ENCODE measurements at regions not wholly inside any gene's neighbourhood (a gene's known extent, or its start where the extent isn't known, plus 50 kb on each side); places are given as distances from the start of the nearest gene placed in this dataset.

DNA sequence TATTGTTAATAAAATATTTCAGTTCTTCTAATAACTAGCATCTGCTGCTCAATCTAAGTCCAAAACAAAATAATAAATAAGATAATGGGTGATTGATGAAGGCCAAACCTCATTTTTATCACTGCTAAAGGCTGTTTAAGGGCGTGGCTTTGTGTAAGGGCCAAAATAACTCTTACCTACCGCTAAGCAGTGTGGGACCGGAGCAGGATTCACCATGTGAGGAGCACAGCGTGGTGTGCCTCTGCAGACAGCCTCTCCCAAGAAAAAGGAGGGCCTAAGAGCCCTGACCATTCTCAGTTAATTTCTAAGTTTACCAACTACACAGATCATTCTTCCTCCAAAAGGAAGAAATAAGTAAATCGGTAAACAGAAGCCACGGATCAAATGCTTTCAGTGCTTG is 353.7 kb downstream of the ARL6IP6 start (continued):
- no peak for TF ChIP-seq EZH2phosphoT487 (IDR thresholded peaks at IDR 0.05; ENCODE audit: borderline replicate concordance)

DNA sequence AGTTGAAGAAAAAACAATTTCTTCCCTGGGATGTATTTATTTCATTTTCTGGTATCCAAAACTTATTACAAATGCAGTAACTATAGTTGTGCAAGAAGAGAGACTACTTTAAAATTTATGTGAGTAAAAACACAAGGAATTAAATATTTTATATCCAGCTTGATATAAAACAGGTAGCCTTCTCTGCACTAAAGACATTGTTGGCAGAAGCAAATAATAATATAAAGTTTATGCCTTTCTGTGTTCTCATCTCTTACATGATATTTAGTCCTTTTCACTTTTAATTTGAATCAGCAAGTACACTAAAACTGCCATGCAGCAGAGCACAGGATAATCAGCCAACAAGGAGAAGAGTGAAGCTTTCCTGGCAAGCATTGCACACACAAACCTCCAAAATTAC is 352.7 kb downstream of the ARL6IP6 start:
- Histone ChIP-seq H4K20me1 (ENCODE audit: insufficient read depth) (no peaks in the 10 kb centered on the region), H2AFZ (ENCODE audit: low read depth, low read length, poor library complexity, severe bottlenecking) (no peak overlapping the region), H3K36me3 (ENCODE audit: control insufficient read depth in 1 of 2, insufficient read depth in 2 of 2, low read length in 2 of 2) (no peaks in the 10 kb centered on the region), H3K9me3 (ENCODE audit: control insufficient read depth in 1 of 2, insufficient read depth in 1 of 2, low read depth in 1 of 2, low read length in 2 of 2) (no peaks in the 10 kb centered on the region), H3K4me3 (replicated peaks in 1 of 2; ENCODE audit: low read depth in 1 of 2, low read length in 2 of 2) (no peak overlapping the region), H3K4me1 (ENCODE audit: control insufficient read depth in 1 of 2, insufficient read depth in 2 of 2, low read length in 2 of 2) (no peaks in the 10 kb centered on the region), H3K79me2 (ENCODE audit: insufficient read depth, low read length) (no peaks in the 10 kb centered on the region), H3K9me2 (ENCODE audit: insufficient read depth) (no peaks in the 10 kb centered on the region), H3K27ac (ENCODE audit: low read depth, low read length) (no peak overlapping the region), H3K9ac (ENCODE audit: low read length) (no peak overlapping the region), H3K27me3 (ENCODE audit: insufficient read depth, low read length) (no peaks in the 10 kb centered on the region), H3K4me2 (ENCODE audit: low read length) (no peak overlapping the region)
- ChIA-PET POLR2A (no interaction called here), RAD21 (ENCODE audit: low non-redundant PET in 1 of 2, low total read pairs in 2 of 2, uncharacterized antibody in 2 of 2, unreplicated experiment in 2 of 2) (no interaction called here), CTCF (no interaction called here)
- ATAC-seq: no peak
- DNase-seq (ENCODE audit: low read depth, low spot score): no peak
- TF ChIP-seq, protein P1, sequence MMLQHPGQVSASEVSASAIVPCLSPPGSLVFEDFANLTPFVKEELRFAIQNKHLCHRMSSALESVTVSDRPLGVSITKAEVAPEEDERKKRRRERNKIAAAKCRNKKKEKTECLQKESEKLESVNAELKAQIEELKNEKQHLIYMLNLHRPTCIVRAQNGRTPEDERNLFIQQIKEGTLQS (IDR thresholded peaks at IDR 0.05): no peak
- no peak for TF ChIP-seq ZBTB33 (IDR thresholded peaks at IDR 0.05; ENCODE audit: extremely low read depth, insufficient replicate concordance, low read length)
- no peak for TF ChIP-seq TCF7L2 (IDR thresholded peaks at IDR 0.05; ENCODE audit: borderline replicate concordance, extremely low read depth, insufficient read depth, insufficient read length)
- no peak for TF ChIP-seq REST (IDR thresholded peaks at IDR 0.05; ENCODE audit: low read depth)
- TF ChIP-seq CBX3 (IDR thresholded peaks at IDR 0.05; ENCODE audit: low read depth): no peak
- no peak for TF ChIP-seq EZH2 (IDR thresholded peaks at IDR 0.05)
- no peak for TF ChIP-seq ELF1 (IDR thresholded peaks at IDR 0.05; ENCODE audit: borderline replicate concordance, low read depth)
- TF ChIP-seq, protein P2, sequence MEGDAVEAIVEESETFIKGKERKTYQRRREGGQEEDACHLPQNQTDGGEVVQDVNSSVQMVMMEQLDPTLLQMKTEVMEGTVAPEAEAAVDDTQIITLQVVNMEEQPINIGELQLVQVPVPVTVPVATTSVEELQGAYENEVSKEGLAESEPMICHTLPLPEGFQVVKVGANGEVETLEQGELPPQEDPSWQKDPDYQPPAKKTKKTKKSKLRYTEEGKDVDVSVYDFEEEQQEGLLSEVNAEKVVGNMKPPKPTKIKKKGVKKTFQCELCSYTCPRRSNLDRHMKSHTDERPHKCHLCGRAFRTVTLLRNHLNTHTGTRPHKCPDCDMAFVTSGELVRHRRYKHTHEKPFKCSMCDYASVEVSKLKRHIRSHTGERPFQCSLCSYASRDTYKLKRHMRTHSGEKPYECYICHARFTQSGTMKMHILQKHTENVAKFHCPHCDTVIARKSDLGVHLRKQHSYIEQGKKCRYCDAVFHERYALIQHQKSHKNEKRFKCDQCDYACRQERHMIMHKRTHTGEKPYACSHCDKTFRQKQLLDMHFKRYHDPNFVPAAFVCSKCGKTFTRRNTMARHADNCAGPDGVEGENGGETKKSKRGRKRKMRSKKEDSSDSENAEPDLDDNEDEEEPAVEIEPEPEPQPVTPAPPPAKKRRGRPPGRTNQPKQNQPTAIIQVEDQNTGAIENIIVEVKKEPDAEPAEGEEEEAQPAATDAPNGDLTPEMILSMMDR (IDR thresholded peaks at IDR 0.05 in 2 of 3, conservative IDR thresholded peaks at IDR 0.05 in 1 of 3; ENCODE audit: borderline replicate concordance in 1 of 3, insufficient read depth in 1 of 3, low read depth in 2 of 3, low read length in 2 of 3): no peak
- TF ChIP-seq SIN3A (IDR thresholded peaks at IDR 0.05; ENCODE audit: low read depth): no peak
- no peak for TF ChIP-seq SRF (IDR thresholded peaks at IDR 0.05; ENCODE audit: low read depth)
- TF ChIP-seq EZH2phosphoT487 (IDR thresholded peaks at IDR 0.05; ENCODE audit: borderline replicate concordance): no peak
- no peak for TF ChIP-seq ZFX (IDR thresholded peaks at IDR 0.05)
- TF ChIP-seq EGR1 (IDR thresholded peaks at IDR 0.05; ENCODE audit: low read depth): no peak
- TF ChIP-seq FOSL1 (IDR thresholded peaks at IDR 0.05; ENCODE audit: low read depth): no peak
- no peak for TF ChIP-seq CEBPB (IDR thresholded peaks at IDR 0.05; ENCODE audit: low read depth)
- TF ChIP-seq, protein P3, sequence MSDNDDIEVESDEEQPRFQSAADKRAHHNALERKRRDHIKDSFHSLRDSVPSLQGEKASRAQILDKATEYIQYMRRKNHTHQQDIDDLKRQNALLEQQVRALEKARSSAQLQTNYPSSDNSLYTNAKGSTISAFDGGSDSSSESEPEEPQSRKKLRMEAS (IDR thresholded peaks at IDR 0.05): no peak
- no peak for TF ChIP-seq JUND (IDR thresholded peaks at IDR 0.05)
- no peak for TF ChIP-seq POLR2A (IDR thresholded peaks at IDR 0.05; ENCODE audit: borderline replicate concordance, extremely low read depth, insufficient read depth, insufficient read length)
- TF ChIP-seq RAD21 (IDR thresholded peaks at IDR 0.05; ENCODE audit: low read depth): no peak
- BruUV-seq (replicated peaks): no TSS peak
- intact Hi-C loops (cut with micrococcal nuclease): no loop called here

All from HCT116 (cell line).